AG04450 (cell line): ENCODE measurements at regions not wholly inside any gene's neighbourhood (a gene's known extent, or its start where the extent isn't known, plus 50 kb on each side); places are given as distances from the start of the nearest gene placed in this dataset.
"Not testable (repeated sequence)": the region's sequence is repeated elsewhere in the genome, so short reads cannot be mapped to it uniquely, and the experiment has no call there.

Source experiments
- CTCF ChIA-PET: fragments of 300-600, 350-600 bp; formaldehyde crosslinking; extraction: SDS; loops from one replicate; lab custom pipeline; 2022; ENCODE audit warnings: antibody characterized with exemption, inconsistent platforms; lab: Charles Lee
- POLR2A ChIA-PET: fragments of 350-600 bp; formaldehyde crosslinking; extraction: SDS; loops from one replicate; lab custom pipeline; 2021; ENCODE audit warnings: antibody characterized with exemption, inconsistent platforms; lab: Yijun Ruan, JAX
- DNase-seq: peaks from one replicate; pipeline ENCODE4 v3.0.0-alpha.2; 2011; ENCODE audit warnings: low read depth, low spot score
- H3K27ac ChIP-seq: one replicate; pipeline ENCODE4 v1.5.1; 2012; ENCODE audit warnings: low read depth, low read length, control low read depth
- H3K27me3 ChIP-seq: one replicate; pipeline ENCODE4 v1.6.0; 2012; ENCODE audit warnings: low read length; ENCODE audit not compliant: control insufficient read depth, insufficient read depth
- H3K4me3 ChIP-seq: 2 replicates; pipeline ENCODE4 v1.5.1; 2011; ENCODE audit warnings: mild to moderate bottlenecking, low read depth, low read length, control low read depth
- H3K9me3 ChIP-seq: 2 replicates; pipeline ENCODE4 v1.5.1; 2012; ENCODE audit warnings: low read length; ENCODE audit not compliant: control insufficient read depth, insufficient read depth
- CTCF ChIP-seq: IDR thresholded peaks from 2 replicates; pipeline ENCODE4 v1.5.1; 2011; ENCODE audit warnings: low read depth, low read length, control low read depth, inconsistent platforms

DNA sequence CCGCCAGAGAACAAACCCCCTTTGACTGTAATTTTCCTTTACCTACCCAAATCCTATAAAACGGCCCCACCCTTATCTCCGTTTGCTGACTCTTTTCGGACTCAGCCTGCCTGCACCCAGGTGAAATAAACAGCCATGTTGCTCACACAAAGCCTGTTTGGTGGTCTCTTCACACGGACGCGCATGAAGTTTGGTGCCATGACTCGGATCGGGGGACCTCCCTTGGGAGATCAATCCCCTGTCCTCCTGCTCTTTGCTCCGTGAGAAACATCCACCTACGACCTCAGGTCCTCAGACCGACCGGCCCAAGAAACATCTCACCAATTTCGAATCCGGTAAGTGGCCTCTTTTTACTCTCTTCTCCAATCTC lies 52.1 kb upstream of the FAM124A start:
- CTCF ChIA-PET, H3K27ac ChIP-seq, DNase-seq, POLR2A ChIA-PET, H3K9me3 ChIP-seq, H3K27me3 ChIP-seq, H3K4me3 ChIP-seq: not testable (repeated sequence)

DNA sequence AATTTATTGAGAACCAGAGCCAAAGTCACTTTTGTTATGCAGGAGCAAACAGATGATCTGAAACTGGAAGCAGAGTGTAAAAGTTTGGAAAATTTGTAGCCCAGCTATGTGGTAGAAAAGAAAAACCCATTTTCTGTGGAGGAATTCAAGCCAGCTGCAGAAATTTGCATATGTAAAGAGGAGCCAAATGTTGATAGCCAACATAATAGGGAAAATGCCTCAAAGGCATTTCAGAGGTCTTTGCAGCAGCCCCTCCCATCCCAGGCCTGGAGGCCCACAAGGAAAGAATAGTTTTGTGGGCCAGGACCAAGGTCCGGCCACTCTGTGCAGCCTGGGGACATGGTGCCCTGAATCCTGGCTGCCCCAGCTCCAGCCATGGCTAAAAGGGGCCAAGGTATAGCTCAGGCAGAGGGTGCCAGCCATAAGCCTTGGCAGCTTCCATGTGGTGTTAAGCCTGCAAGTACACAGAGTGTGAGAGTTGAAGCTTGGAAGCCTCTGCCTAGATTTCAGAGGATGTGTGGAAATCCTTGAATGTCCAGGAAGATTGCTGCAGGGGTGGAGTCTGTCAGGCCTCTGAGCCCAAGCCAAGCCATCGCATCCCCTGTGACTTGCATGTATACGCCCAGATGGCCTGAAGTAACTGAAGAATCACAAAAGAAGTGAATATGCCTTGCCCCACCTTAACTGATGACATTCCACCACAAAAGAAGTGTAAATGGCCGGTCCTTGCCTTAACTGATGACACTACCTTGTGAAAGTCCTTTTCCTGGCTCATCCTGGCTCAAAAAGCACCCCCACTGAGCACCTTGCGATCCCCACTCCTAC lies 52.7 kb upstream of the FAM124A start:
- H3K9me3 ChIP-seq, POLR2A ChIA-PET, H3K27me3 ChIP-seq, DNase-seq, CTCF ChIA-PET, H3K27ac ChIP-seq, H3K4me3 ChIP-seq: not testable (repeated sequence)

GRCh38 chr13:51168623-51169022 lies 53.6 kb upstream of the FAM124A start:
- no peak for TF ChIP-seq CTCF
- no peak overlapping the region for H3K4me3 ChIP-seq
- POLR2A ChIA-PET: no interaction called here
- H3K27ac ChIP-seq: no peak overlapping the region
- DNase-seq: no peak
- no peaks in the 10 kb centered on the region for H3K27me3 ChIP-seq
- H3K9me3 ChIP-seq: no peaks in the 10 kb centered on the region
- CTCF ChIA-PET: no interaction called here

GRCh38 chr13:51167393-51168191 lies 54.6 kb upstream of the FAM124A start:
- CTCF ChIA-PET: interaction anchor here (1.1 kb wide), 1 partner anchor 119 kb away, joined by 3 read pairs; no protein-coding TSS in a partner anchor
- no peak for TF ChIP-seq CTCF
- H3K4me3 ChIP-seq: no peak overlapping the region
- H3K27ac ChIP-seq: no peak overlapping the region
- no peak for DNase-seq
- H3K9me3 ChIP-seq: no peaks in the 10 kb centered on the region
- POLR2A ChIA-PET: no interaction called here
- H3K27me3 ChIP-seq: no peaks in the 10 kb centered on the region

- H3K27me3 ChIP-seq: peaks cover 7% of the 10 kb centered on the region
- CTCF ChIA-PET: no interaction called here
- DNase-seq: no peak
Measured at GRCh38 chr13:51162701-51163100, 51.6 kb upstream of the C13orf42 start.

More at GRCh38 chr13:51162701-51163100, 51.6 kb upstream of the C13orf42 start:
- Histone ChIP-seq H3K9me3 (no peaks in the 10 kb centered on the region), H3K27ac (no peak overlapping the region), H3K4me3 (no peak overlapping the region)
- POLR2A ChIA-PET: no interaction called here
- no peak for TF ChIP-seq CTCF
